ENCODE measurements at regions not wholly inside any gene's neighbourhood (a gene's known extent, or its start where the extent isn't known, plus 50 kb on each side); places are given as distances from the start of the nearest gene placed in this dataset.
A peak's percentile ranks its signal among the peaks of the same experiment; 100 is the strongest.

GRCh38 chr5:74382123-74382855, 258.2 kb downstream of the ENC1 start:
- Mint-ChIP-seq H3K27me3 (peaks cover 0 to 15% (median 6%) of the 10 kb centered on the region in 5 donors), H3K4me1 (no peaks in the 10 kb centered on the region), H3K9me3 (no peaks in the 10 kb centered on the region), H3K36me3 (no peaks in the 10 kb centered on the region), H3K27ac (no peak overlapping the region), H3K4me3 (no peak overlapping the region)
- POLR2A ChIA-PET: no interaction called here
- no peak for DNase-seq
- ATAC-seq: no peak

GRCh38 chr5:74380193-74380592, 260.3 kb downstream of the ENC1 start:
- no peaks in the 10 kb centered on the region for H3K4me1 Mint-ChIP-seq
- no peak overlapping the region for H3K27ac Mint-ChIP-seq
- POLR2A ChIA-PET: no interaction called here
- peaks cover 0 to 15% (median 6%) of the 10 kb centered on the region in 5 donors for H3K27me3 Mint-ChIP-seq
- H3K9me3 Mint-ChIP-seq: no peaks in the 10 kb centered on the region
- H3K4me3 Mint-ChIP-seq: no peak overlapping the region
- ATAC-seq (no peak), DNase-seq (no peak)
- no peaks in the 10 kb centered on the region for H3K36me3 Mint-ChIP-seq

- no peaks in the 10 kb centered on the region for H3K9me3 Mint-ChIP-seq
- no peak overlapping the region for H3K27ac Mint-ChIP-seq
- H3K4me3 Mint-ChIP-seq: no peak overlapping the region
- ATAC-seq (no peak), DNase-seq (no peak)
- POLR2A ChIA-PET: no interaction called here
- H3K4me1 Mint-ChIP-seq: no peaks in the 10 kb centered on the region
- peaks cover 0 to 11% (median 0%) of the 10 kb centered on the region in 5 donors for H3K27me3 Mint-ChIP-seq
- H3K36me3 Mint-ChIP-seq: no peaks in the 10 kb centered on the region
These were observed 262.1 kb downstream of the ENC1 start for GRCh38 chr5:74378464-74378863.

- H3K36me3 Mint-ChIP-seq: no peaks in the 10 kb centered on the region
- DNase-seq: no peak
- H3K4me3 Mint-ChIP-seq: no peak overlapping the region
- no peak overlapping the region for H3K27ac Mint-ChIP-seq
- POLR2A ChIA-PET: no interaction called here
- H3K27me3 Mint-ChIP-seq: peaks cover 0 to 11% (median 0%) of the 10 kb centered on the region in 5 donors
- H3K4me1 Mint-ChIP-seq: no peaks in the 10 kb centered on the region
- no peaks in the 10 kb centered on the region for H3K9me3 Mint-ChIP-seq
- ATAC-seq: no peak
These were observed 264.3 kb downstream of the ENC1 start for GRCh38 chr5:74376187-74376586.

GRCh38 chr5:74375271-74375670, 265.3 kb downstream of the ENC1 start:
- POLR2A ChIA-PET: no interaction called here
- ATAC-seq (no peak), DNase-seq (no peak)
- Mint-ChIP-seq H3K9me3 (no peaks in the 10 kb centered on the region), H3K27ac (no peak overlapping the region), H3K36me3 (no peaks in the 10 kb centered on the region), H3K4me1 (no peaks in the 10 kb centered on the region), H3K4me3 (no peak overlapping the region), H3K27me3 (peaks cover 0 to 9% (median 0%) of the 10 kb centered on the region in 5 donors)

GRCh38 chr5:74374656-74375055, 265.9 kb downstream of the ENC1 start:
- Mint-ChIP-seq H3K27me3 (peaks cover 0 to 5% (median 0%) of the 10 kb centered on the region in 5 donors), H3K27ac (no peak overlapping the region), H3K4me1 (no peaks in the 10 kb centered on the region), H3K36me3 (no peaks in the 10 kb centered on the region), H3K4me3 (no peak overlapping the region), H3K9me3 (no peaks in the 10 kb centered on the region)
- POLR2A ChIA-PET: no interaction called here
- DNase-seq (peak in 1 of 10 donors; percentile 28), ATAC-seq (peak in 1 of 2 donors; percentile 12)

DNA sequence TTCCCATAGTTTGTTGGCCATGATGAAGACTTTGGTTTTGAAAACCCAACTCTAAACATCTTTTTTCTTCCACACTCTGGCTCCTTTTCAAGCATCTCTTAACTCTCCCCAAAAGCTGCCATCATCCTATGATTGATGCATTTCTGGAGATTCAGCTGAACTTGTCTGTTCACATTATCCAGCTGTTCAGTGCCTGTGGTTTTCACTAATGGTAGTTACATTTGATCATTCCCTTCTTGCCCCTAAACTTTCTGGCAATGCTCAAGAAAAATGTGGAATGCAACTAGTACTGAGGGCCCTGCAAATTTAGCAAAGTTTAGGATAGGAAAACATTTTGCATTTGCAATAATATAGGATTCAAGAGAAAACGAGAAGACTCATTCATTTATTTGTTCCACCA, 267.5 kb downstream of the ENC1 start:
- POLR2A ChIA-PET: no interaction called here
- H3K27me3 Mint-ChIP-seq: peaks cover 0 to 3% (median 2%) of the 10 kb centered on the region in 5 donors

GRCh38 chr5:74372502-74373064, 267.9 kb downstream of the ENC1 start:
- Mint-ChIP-seq H3K27me3 (peaks cover 0 to 5% (median 2%) of the 10 kb centered on the region in 5 donors), H3K27ac (no peak overlapping the region), H3K4me1 (no peaks in the 10 kb centered on the region), H3K4me3 (no peak overlapping the region), H3K36me3 (no peaks in the 10 kb centered on the region), H3K9me3 (peaks cover 0 to 2% (median 0%) of the 10 kb centered on the region in 9 donors)
- DNase-seq (no peak), ATAC-seq (no peak)
- POLR2A ChIA-PET: no interaction called here

More for the DNA sequence above, 267.5 kb downstream of the ENC1 start:
- no peak for DNase-seq
- H3K4me1 Mint-ChIP-seq: no peaks in the 10 kb centered on the region
- H3K9me3 Mint-ChIP-seq: peaks cover 0 to 2% (median 0%) of the 10 kb centered on the region in 9 donors
- H3K4me3 Mint-ChIP-seq: no peak overlapping the region
- H3K27ac Mint-ChIP-seq: no peak overlapping the region
- no peaks in the 10 kb centered on the region for H3K36me3 Mint-ChIP-seq
- no peak for ATAC-seq

- ATAC-seq (no peak), DNase-seq (no peak)
- Mint-ChIP-seq H3K4me1 (no peaks in the 10 kb centered on the region), H3K9me3 (peaks cover 0 to 2% (median 0%) of the 10 kb centered on the region in 9 donors), H3K27me3 (peaks cover 0 to 5% (median 2%) of the 10 kb centered on the region in 5 donors), H3K4me3 (no peak overlapping the region), H3K27ac (no peak overlapping the region), H3K36me3 (no peaks in the 10 kb centered on the region)
- POLR2A ChIA-PET: no interaction called here
These were observed 268.5 kb downstream of the ENC1 start for GRCh38 chr5:74372051-74372450.

DNA sequence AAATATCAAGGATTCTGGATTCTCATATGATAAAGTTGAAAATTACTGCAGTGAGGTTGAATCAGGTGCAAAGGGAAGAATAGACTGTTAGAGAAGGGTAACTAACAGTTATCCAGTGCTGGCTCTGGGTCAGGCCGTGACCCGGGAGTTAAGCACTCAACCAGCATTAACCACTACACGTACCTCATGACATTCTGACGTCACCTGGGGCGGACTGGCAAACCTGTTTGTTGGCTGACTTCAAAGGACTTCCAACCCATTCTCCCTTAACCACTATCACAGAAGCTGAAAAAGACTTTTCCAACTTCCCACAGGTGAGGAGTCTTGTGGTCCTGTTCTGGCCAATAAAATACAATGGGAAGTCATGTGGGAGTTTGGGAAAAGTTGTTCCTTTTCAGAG, 268.9 kb downstream of the ENC1 start:
- Mint-ChIP-seq H3K4me1 (no peaks in the 10 kb centered on the region), H3K9me3 (peaks cover 0 to 2% (median 0%) of the 10 kb centered on the region in 9 donors), H3K36me3 (no peaks in the 10 kb centered on the region), H3K27ac (no peak overlapping the region), H3K27me3 (peaks cover 0 to 5% (median 2%) of the 10 kb centered on the region in 5 donors), H3K4me3 (no peak overlapping the region)
- no peak for DNase-seq
- no peak for ATAC-seq
- POLR2A ChIA-PET: no interaction called here

- POLR2A ChIA-PET: no interaction called here
- no peaks in the 10 kb centered on the region for H3K4me1 Mint-ChIP-seq
- ATAC-seq: no peak
- H3K27me3 Mint-ChIP-seq: peaks cover 0 to 5% (median 2%) of the 10 kb centered on the region in 5 donors
- DNase-seq: no peak
- no peak overlapping the region for H3K27ac Mint-ChIP-seq
- H3K4me3 Mint-ChIP-seq: no peak overlapping the region
- no peaks in the 10 kb centered on the region for H3K36me3 Mint-ChIP-seq
- H3K9me3 Mint-ChIP-seq: peaks cover 0 to 5% (median 0%) of the 10 kb centered on the region in 9 donors
These were observed 270.4 kb downstream of the ENC1 start for GRCh38 chr5:74370168-74370567.

GRCh38 chr5:74369173-74369572, 271.4 kb downstream of the ENC1 start:
- peaks cover under 1 to 6% (median 2%) of the 10 kb centered on the region in 5 donors for H3K27me3 Mint-ChIP-seq
- ATAC-seq (no peak), DNase-seq (no peak)
- POLR2A ChIA-PET: no interaction called here
- peaks cover 0 to 5% (median 0%) of the 10 kb centered on the region in 9 donors for H3K9me3 Mint-ChIP-seq
- H3K36me3 Mint-ChIP-seq: no peaks in the 10 kb centered on the region
- peaks cover 0 to under 1% (median 0%) of the 10 kb centered on the region in 4 donors for H3K4me1 Mint-ChIP-seq
- no peak overlapping the region for H3K27ac Mint-ChIP-seq
- H3K4me3 Mint-ChIP-seq: no peak overlapping the region

DNA sequence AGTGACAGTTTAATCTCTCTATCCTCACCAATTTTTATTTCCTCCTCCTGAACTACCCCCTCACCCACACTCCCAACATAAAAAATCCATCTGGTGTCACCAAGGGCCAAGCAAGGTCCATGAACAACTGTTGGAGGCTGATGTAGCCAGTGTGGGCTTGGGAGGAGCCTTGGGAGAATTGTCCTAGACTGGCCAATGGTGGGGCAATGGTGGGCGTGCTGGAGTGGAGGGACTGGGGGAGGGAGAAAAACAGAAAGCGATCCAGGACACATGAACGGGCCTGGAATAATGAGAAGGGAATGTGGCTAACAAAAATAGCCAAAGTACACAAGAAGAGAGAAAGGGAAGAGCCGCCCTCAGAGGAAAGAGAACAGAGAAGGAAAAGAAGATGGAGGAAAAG, 272.6 kb downstream of the ENC1 start:
- H3K27ac Mint-ChIP-seq: no peak overlapping the region
- no peaks in the 10 kb centered on the region for H3K36me3 Mint-ChIP-seq
- peaks cover 2 to 17% (median 5%) of the 10 kb centered on the region in 5 donors for H3K27me3 Mint-ChIP-seq
- DNase-seq (no peak), ATAC-seq (no peak)
- H3K9me3 Mint-ChIP-seq: peaks cover 0 to 8% (median 0%) of the 10 kb centered on the region in 9 donors
- no peak overlapping the region for H3K4me3 Mint-ChIP-seq
- POLR2A ChIA-PET: no interaction called here
- H3K4me1 Mint-ChIP-seq: peaks cover 0 to 2% (median 0%) of the 10 kb centered on the region in 4 donors

Data from naive thymus-derived CD8-positive, alpha-beta T cell (primary cell).